ENCODE measurements at regions not wholly inside any gene's neighbourhood (a gene's known extent, or its start where the extent isn't known, plus 50 kb on each side); places are given as distances from the start of the nearest gene placed in this dataset.

- Histone ChIP-seq H3K9me2 (ENCODE audit: insufficient read depth, low read length) (no peaks in the 10 kb centered on the region), H3F3A (ENCODE audit: insufficient read depth, low read length, poor library complexity, severe bottlenecking) (no peaks in the 10 kb centered on the region), H3K4me2 (ENCODE audit: low read length) (no peak overlapping the region), H3K9me3 (ENCODE audit: low read length) (no peaks in the 10 kb centered on the region), H3K27me3 (ENCODE audit: insufficient read depth, low read depth, low read length) (no peaks in the 10 kb centered on the region), H3K4me3 (ENCODE audit: low read length) (no peak overlapping the region), H3K9ac (ENCODE audit: low read length) (no peak overlapping the region), H2AFZ (ENCODE audit: low read depth, low read length) (no peak overlapping the region), H3K27ac (ENCODE audit: low read length) (no peak overlapping the region), H4K20me1 (ENCODE audit: insufficient read depth) (no peaks in the 10 kb centered on the region), H3K36me3 (ENCODE audit: insufficient read depth, low read length) (no peaks in the 10 kb centered on the region), H3K79me2 (replicated peaks; ENCODE audit: insufficient read depth, low read length) (no peaks in the 10 kb centered on the region)
- no peak for TF ChIP-seq MXI1 (conservative IDR thresholded peaks at IDR 0.05; ENCODE audit: poor library complexity, severe bottlenecking)
- no peak for TF ChIP-seq REST (IDR thresholded peaks at IDR 0.05; ENCODE audit: borderline replicate concordance)
- TF ChIP-seq SMC3 (conservative IDR thresholded peaks at IDR 0.05; ENCODE audit: poor library complexity), result no peak
- TF ChIP-seq EP300 (conservative IDR thresholded peaks at IDR 0.05; ENCODE audit: poor library complexity, severe bottlenecking), result no peak
- no peak for TF ChIP-seq CTCF (IDR thresholded peaks at IDR 0.05; ENCODE audit: poor library complexity, severe bottlenecking)
- no peak for TF ChIP-seq POLR2AphosphoS5 (IDR thresholded peaks at IDR 0.05)
- no peak for TF ChIP-seq EZH2 (IDR thresholded peaks at IDR 0.05; ENCODE audit: borderline replicate concordance, insufficient read depth, low read length, poor library complexity, severe bottlenecking)
- TF ChIP-seq RAD21 (conservative IDR thresholded peaks at IDR 0.05), result no peak
- no peak for TF ChIP-seq TAF1 (IDR thresholded peaks at IDR 0.05; ENCODE audit: low read depth)
These were observed 202.6 kb upstream of the VCX start for GRCh38 chrX:7640392-7640791.

- H4K20me1 ChIP-seq (ENCODE audit: insufficient read depth), result no peaks in the 10 kb centered on the region
- H3K79me2 ChIP-seq (replicated peaks; ENCODE audit: insufficient read depth, low read length), result no peaks in the 10 kb centered on the region
- no peak overlapping the region for H3K4me2 ChIP-seq (ENCODE audit: low read length)
- no peaks in the 10 kb centered on the region for H3K27me3 ChIP-seq (ENCODE audit: insufficient read depth, low read depth, low read length)
- no peak overlapping the region for H2AFZ ChIP-seq (ENCODE audit: low read depth, low read length)
- H3K27ac ChIP-seq (ENCODE audit: low read length), result no peak overlapping the region
- H3K36me3 ChIP-seq (ENCODE audit: insufficient read depth, low read length), result no peaks in the 10 kb centered on the region
- no peak overlapping the region for H3K9ac ChIP-seq (ENCODE audit: low read length)
- TF ChIP-seq RAD21 (conservative IDR thresholded peaks at IDR 0.05) (no peak), SMC3 (conservative IDR thresholded peaks at IDR 0.05; ENCODE audit: poor library complexity) (no peak), CTCF (IDR thresholded peaks at IDR 0.05; ENCODE audit: poor library complexity, severe bottlenecking) (no peak), TAF1 (IDR thresholded peaks at IDR 0.05; ENCODE audit: low read depth) (no peak), EP300 (conservative IDR thresholded peaks at IDR 0.05; ENCODE audit: poor library complexity, severe bottlenecking) (no peak), POLR2AphosphoS5 (IDR thresholded peaks at IDR 0.05) (no peak), MXI1 (conservative IDR thresholded peaks at IDR 0.05; ENCODE audit: poor library complexity, severe bottlenecking) (no peak), REST (IDR thresholded peaks at IDR 0.05; ENCODE audit: borderline replicate concordance) (no peak), EZH2 (IDR thresholded peaks at IDR 0.05; ENCODE audit: borderline replicate concordance, insufficient read depth, low read length, poor library complexity, severe bottlenecking) (no peak)
- H3K9me2 ChIP-seq (ENCODE audit: insufficient read depth, low read length), result no peaks in the 10 kb centered on the region
- no peak overlapping the region for H3K4me3 ChIP-seq (ENCODE audit: low read length)
- H3K9me3 ChIP-seq (ENCODE audit: low read length), result no peaks in the 10 kb centered on the region
- no peaks in the 10 kb centered on the region for H3F3A ChIP-seq (ENCODE audit: insufficient read depth, low read length, poor library complexity, severe bottlenecking)
These were observed 204.8 kb upstream of the VCX start for GRCh38 chrX:7638078-7638710.

All from neural cell (in vitro differentiated cells).